Stimulated activated effector memory CD8-positive, alpha-beta T cell treated with anti-CD3 and anti-CD28 coated beads, Interleukin-12 subunit alpha, Interleukin-12 subunit beta, amount 100 ng/mL, for 72 hours (primary cell): ENCODE measurements at regions not wholly inside any gene's neighbourhood (a gene's known extent, or its start where the extent isn't known, plus 50 kb on each side); places are given as distances from the start of the nearest gene placed in this dataset.

Experiments
- ATAC-seq: fragments of 150-1000 bp; cut with Tn5 transposase; 2 replicates; pipeline ENCODE4 v1.10.0; 2021
- DNase-seq, 2 donors: peaks; one replicate each; pipeline ENCODE4 v3.0.0; 2021 to 2022; ENCODE audit warnings: low spot score in 2 of 2
- H3K27ac Mint-ChIP-seq: one replicate; pipeline ENCODE4 v1.8.0; 2022; ENCODE audit warnings: mild to moderate bottlenecking, mixed read lengths
- H3K36me3 Mint-ChIP-seq: one replicate; pipeline ENCODE4 v1.8.0; 2022; ENCODE audit warnings: mild to moderate bottlenecking, mixed read lengths
- H3K4me1 Mint-ChIP-seq: one replicate; pipeline ENCODE4 v1.8.0; 2022; ENCODE audit warnings: mixed read lengths
- H3K4me3 Mint-ChIP-seq: one replicate; pipeline ENCODE4 v1.8.0; 2022; ENCODE audit warnings: mild to moderate bottlenecking, mixed read lengths
- H3K9me3 Mint-ChIP-seq: one replicate; pipeline ENCODE4 v1.8.0; 2022; ENCODE audit warnings: mixed read lengths

GRCh38 chr6:164417537-164418261 is 891.7 kb downstream of the C6orf118 start:
- H3K4me1 Mint-ChIP-seq: no peaks in the 10 kb centered on the region
- no peak overlapping the region for H3K4me3 Mint-ChIP-seq
- H3K27ac Mint-ChIP-seq: no peak overlapping the region
- DNase-seq (no peak), ATAC-seq (no peak)
- H3K36me3 Mint-ChIP-seq: no peaks in the 10 kb centered on the region
- peaks cover 9% of the 10 kb centered on the region for H3K9me3 Mint-ChIP-seq

GRCh38 chr6:164415832-164416563 is 893.4 kb downstream of the C6orf118 start:
- ATAC-seq (no peak), DNase-seq (no peak)
- Mint-ChIP-seq H3K4me1 (no peaks in the 10 kb centered on the region), H3K27ac (no peak overlapping the region), H3K36me3 (no peaks in the 10 kb centered on the region), H3K9me3 (peaks cover 4% of the 10 kb centered on the region), H3K4me3 (no peak overlapping the region)

- no peak for DNase-seq
- Mint-ChIP-seq H3K36me3 (no peaks in the 10 kb centered on the region), H3K4me3 (no peak overlapping the region), H3K9me3 (no peaks in the 10 kb centered on the region), H3K27ac (no peak overlapping the region), H3K4me1 (no peaks in the 10 kb centered on the region)
- no peak for ATAC-seq
These were observed 894.7 kb downstream of the C6orf118 start for GRCh38 chr6:164414695-164415094.

- DNase-seq (no peak), ATAC-seq (no peak)
- Mint-ChIP-seq H3K27ac (no peak overlapping the region), H3K4me3 (no peak overlapping the region), H3K9me3 (no peaks in the 10 kb centered on the region), H3K36me3 (no peaks in the 10 kb centered on the region), H3K4me1 (no peaks in the 10 kb centered on the region)
These were observed 896.8 kb downstream of the C6orf118 start for GRCh38 chr6:164412566-164412965.

GRCh38 chr6:164410017-164410416 is 899.4 kb downstream of the C6orf118 start:
- no peaks in the 10 kb centered on the region for H3K9me3 Mint-ChIP-seq
- DNase-seq (no peak), ATAC-seq (no peak)
- no peak overlapping the region for H3K27ac Mint-ChIP-seq
- no peak overlapping the region for H3K4me3 Mint-ChIP-seq
- H3K4me1 Mint-ChIP-seq: no peaks in the 10 kb centered on the region
- H3K36me3 Mint-ChIP-seq: no peaks in the 10 kb centered on the region

- H3K9me3 Mint-ChIP-seq: no peaks in the 10 kb centered on the region
These were observed 899.9 kb downstream of the C6orf118 start for GRCh38 chr6:164409309-164410009.

GRCh38 chr6:164408868-164409267 is 900.5 kb downstream of the C6orf118 start:
- Mint-ChIP-seq H3K9me3 (no peaks in the 10 kb centered on the region), H3K4me3 (no peak overlapping the region), H3K27ac (no peak overlapping the region), H3K36me3 (no peaks in the 10 kb centered on the region), H3K4me1 (no peaks in the 10 kb centered on the region)
- ATAC-seq: no peak
- no peak for DNase-seq

More at GRCh38 chr6:164409309-164410009, 899.9 kb downstream of the C6orf118 start:
- Mint-ChIP-seq H3K4me1 (no peaks in the 10 kb centered on the region), H3K27ac (no peak overlapping the region), H3K36me3 (no peaks in the 10 kb centered on the region), H3K4me3 (no peak overlapping the region)
- ATAC-seq (no peak), DNase-seq (no peak)

GRCh38 chr6:164404812-164405488 is 904.5 kb downstream of the C6orf118 start:
- Mint-ChIP-seq H3K36me3 (no peaks in the 10 kb centered on the region), H3K4me3 (no peak overlapping the region), H3K4me1 (peaks cover 5% of the 10 kb centered on the region), H3K27ac (no peak overlapping the region), H3K9me3 (peaks cover 3% of the 10 kb centered on the region)
- DNase-seq: no peak
- no peak for ATAC-seq

GRCh38 chr6:164401871-164402270 is 907.5 kb downstream of the C6orf118 start:
- Mint-ChIP-seq H3K4me3 (no peak overlapping the region), H3K4me1 (peaks cover 9% of the 10 kb centered on the region), H3K27ac (no peak overlapping the region), H3K36me3 (no peaks in the 10 kb centered on the region), H3K9me3 (peaks cover 3% of the 10 kb centered on the region)
- DNase-seq: no peak
- ATAC-seq: peak; percentile 32

- no peaks in the 10 kb centered on the region for H3K36me3 Mint-ChIP-seq
- peaks cover 13% of the 10 kb centered on the region for H3K9me3 Mint-ChIP-seq
- no peak overlapping the region for H3K27ac Mint-ChIP-seq
- DNase-seq (no peak), ATAC-seq (no peak)
- H3K4me1 Mint-ChIP-seq: peaks cover 11% of the 10 kb centered on the region
- H3K4me3 Mint-ChIP-seq: no peak overlapping the region
These were observed 910.8 kb downstream of the C6orf118 start for GRCh38 chr6:164398647-164399046.

GRCh38 chr6:164396071-164397047 is 913.0 kb downstream of the C6orf118 start:
- Mint-ChIP-seq H3K4me1 (peaks cover 6% of the 10 kb centered on the region), H3K36me3 (no peaks in the 10 kb centered on the region), H3K27ac (no peak overlapping the region), H3K4me3 (peak overlapping the region; percentile 6), H3K9me3 (peaks cover 10% of the 10 kb centered on the region)
- no peak for ATAC-seq
- no peak for DNase-seq

GRCh38 chr6:164379795-164380194 is 929.6 kb downstream of the C6orf118 start:
- H3K36me3 Mint-ChIP-seq: no peaks in the 10 kb centered on the region
- DNase-seq (no peak), ATAC-seq (no peak)
- H3K4me1 Mint-ChIP-seq: no peaks in the 10 kb centered on the region
- no peak overlapping the region for H3K4me3 Mint-ChIP-seq
- H3K9me3 Mint-ChIP-seq: peaks cover 12% of the 10 kb centered on the region
- H3K27ac Mint-ChIP-seq: no peak overlapping the region

- Mint-ChIP-seq H3K27ac (no peak overlapping the region), H3K4me3 (no peak overlapping the region), H3K9me3 (peaks cover 8% of the 10 kb centered on the region), H3K36me3 (no peaks in the 10 kb centered on the region), H3K4me1 (no peaks in the 10 kb centered on the region)
- DNase-seq (no peak), ATAC-seq (no peak)
These were observed 931.1 kb downstream of the C6orf118 start for GRCh38 chr6:164378330-164378729.

GRCh38 chr6:164377348-164377918 is 932.0 kb downstream of the C6orf118 start:
- no peak for DNase-seq
- no peak for ATAC-seq
- Mint-ChIP-seq H3K9me3 (peaks cover 8% of the 10 kb centered on the region), H3K4me1 (no peaks in the 10 kb centered on the region), H3K27ac (no peak overlapping the region), H3K36me3 (no peaks in the 10 kb centered on the region), H3K4me3 (no peak overlapping the region)
